OCI-LY3 (cell line): ENCODE measurements at regions not wholly inside any gene's neighbourhood (a gene's known extent, or its start where the extent isn't known, plus 50 kb on each side); places are given as distances from the start of the nearest gene placed in this dataset.

Experiments
- H2AFZ ChIP-seq: fragments of 200-600, 300-600 bp; shearing (Covaris generic); 2 replicates; pipeline ENCODE4 v1.6.0; 2014; ENCODE audit warnings: antibody characterized with exemption, low read depth, low read length
- H3K27ac ChIP-seq: fragments of 200-600, 300-600 bp; sonication (generic); 2 replicates; pipeline ENCODE4 v1.5.1; 2014; ENCODE audit warnings: mild to moderate bottlenecking, low read length, moderate library complexity, mixed read lengths
- H3K27me3 ChIP-seq: fragments of 200-600, 300-600 bp; sonication (generic); 2 replicates; pipeline ENCODE4 v1.6.1; 2014; ENCODE audit warnings: low read depth, low read length, mixed read lengths
- H3K36me3 ChIP-seq: fragments of 200-600, 300-600 bp; sonication (generic); replicated peaks from 2 replicates; pipeline ENCODE3; 2014; ENCODE audit warnings: low read depth, low read length, mixed read lengths
- H3K4me1 ChIP-seq: fragments of 300-600, 200-600 bp; sonication (generic); 2 replicates; pipeline ENCODE4 v1.6.1; 2014; ENCODE audit warnings: low read length, mixed read lengths
- H3K4me2 ChIP-seq: fragments of 200-600, 300-600 bp; sonication (generic); 2 replicates; pipeline ENCODE4 v1.6.1; 2014; ENCODE audit warnings: low read length, mixed read lengths
- H3K4me3 ChIP-seq: fragments of 300-600, 200-600 bp; sonication (generic); 2 replicates; pipeline ENCODE4 v1.5.1; 2014; ENCODE audit warnings: antibody characterized with exemption, mild to moderate bottlenecking, low read length, moderate library complexity
- H3K79me2 ChIP-seq: fragments of 300-600, 200-600 bp; shearing (Covaris generic); 2 replicates; pipeline ENCODE4 v1.6.1; 2014; ENCODE audit warnings: mild to moderate bottlenecking, low read length, mixed read lengths
- H3K9ac ChIP-seq: fragments of 300-600, 200-600 bp; shearing (Covaris generic); 2 replicates; pipeline ENCODE4 v1.6.0; 2014; ENCODE audit warnings: mild to moderate bottlenecking, low read length, moderate library complexity
- H3K9me3 ChIP-seq: fragments of 200-600, 300-600 bp; shearing (Covaris generic); 2 replicates; pipeline ENCODE4 v1.6.1; 2014; ENCODE audit warnings: low read length, mixed read lengths; ENCODE audit not compliant: insufficient read depth
- H4K20me1 ChIP-seq: fragments of 200-600, 300-600 bp; sonication (generic); 2 replicates; pipeline ENCODE4 v1.6.1; 2016; ENCODE audit warnings: low read length, mixed read lengths; ENCODE audit not compliant: insufficient read depth
- EZH2phosphoT487 ChIP-seq: fragments of 200-600 bp; shearing (Covaris generic); IDR thresholded peaks from 2 replicates; pipeline ENCODE4 v1.6.1; 2018; ENCODE audit warnings: antibody characterized with exemption, mixed run types, low read depth
- TF ChIP-seq, protein P1 (sequence below): fragments of 200-600, 300-600 bp; sonication (generic); IDR thresholded peaks from 2 replicates; pipeline ENCODE4 v1.5.1; 2014; ENCODE audit warnings: antibody characterized with exemption, low read length, low read depth

DNA sequence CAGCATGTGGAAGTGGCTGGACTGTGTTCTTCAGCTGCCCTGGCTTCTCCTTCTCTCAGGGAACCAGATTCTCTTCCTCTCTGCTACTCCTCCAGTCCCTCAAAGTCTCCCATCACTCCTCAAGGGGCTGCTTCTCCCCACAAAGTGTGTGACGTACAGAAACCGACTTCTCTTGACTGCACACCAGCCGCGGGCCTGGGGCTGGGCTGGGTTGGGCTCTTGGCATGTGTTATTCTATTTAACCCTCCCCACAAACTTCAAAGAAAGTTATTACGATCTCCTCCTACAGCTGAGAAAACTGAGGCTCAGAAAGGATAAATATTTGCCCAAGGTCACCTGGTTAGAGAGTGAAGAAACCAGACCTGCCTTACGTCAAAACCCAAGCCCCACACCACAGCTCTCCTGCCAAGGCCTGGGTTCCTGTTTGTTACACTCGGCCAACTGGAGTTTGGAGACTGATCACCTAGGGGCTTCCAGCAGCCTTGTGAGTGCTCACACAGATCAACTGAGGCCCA is 269.0 kb downstream of the TFCP2L1 start:
- H3K4me1 ChIP-seq: no peaks in the 10 kb centered on the region
- H4K20me1 ChIP-seq: no peaks in the 10 kb centered on the region
- H3K79me2 ChIP-seq: no peaks in the 10 kb centered on the region
- no peak overlapping the region for H3K4me3 ChIP-seq
- no peak overlapping the region for H3K9ac ChIP-seq
- H3K36me3 ChIP-seq: no peaks in the 10 kb centered on the region
- no peaks in the 10 kb centered on the region for H3K9me3 ChIP-seq
- TF ChIP-seq, protein P1, sequence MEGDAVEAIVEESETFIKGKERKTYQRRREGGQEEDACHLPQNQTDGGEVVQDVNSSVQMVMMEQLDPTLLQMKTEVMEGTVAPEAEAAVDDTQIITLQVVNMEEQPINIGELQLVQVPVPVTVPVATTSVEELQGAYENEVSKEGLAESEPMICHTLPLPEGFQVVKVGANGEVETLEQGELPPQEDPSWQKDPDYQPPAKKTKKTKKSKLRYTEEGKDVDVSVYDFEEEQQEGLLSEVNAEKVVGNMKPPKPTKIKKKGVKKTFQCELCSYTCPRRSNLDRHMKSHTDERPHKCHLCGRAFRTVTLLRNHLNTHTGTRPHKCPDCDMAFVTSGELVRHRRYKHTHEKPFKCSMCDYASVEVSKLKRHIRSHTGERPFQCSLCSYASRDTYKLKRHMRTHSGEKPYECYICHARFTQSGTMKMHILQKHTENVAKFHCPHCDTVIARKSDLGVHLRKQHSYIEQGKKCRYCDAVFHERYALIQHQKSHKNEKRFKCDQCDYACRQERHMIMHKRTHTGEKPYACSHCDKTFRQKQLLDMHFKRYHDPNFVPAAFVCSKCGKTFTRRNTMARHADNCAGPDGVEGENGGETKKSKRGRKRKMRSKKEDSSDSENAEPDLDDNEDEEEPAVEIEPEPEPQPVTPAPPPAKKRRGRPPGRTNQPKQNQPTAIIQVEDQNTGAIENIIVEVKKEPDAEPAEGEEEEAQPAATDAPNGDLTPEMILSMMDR: no peak
- no peak for TF ChIP-seq EZH2phosphoT487
- H3K27ac ChIP-seq: no peak overlapping the region
- no peak overlapping the region for H3K4me2 ChIP-seq
- peaks cover 7% of the 10 kb centered on the region; the same call in 1 of the 2 replicates for H3K27me3 ChIP-seq
- H2AFZ ChIP-seq: no peak overlapping the region

DNA sequence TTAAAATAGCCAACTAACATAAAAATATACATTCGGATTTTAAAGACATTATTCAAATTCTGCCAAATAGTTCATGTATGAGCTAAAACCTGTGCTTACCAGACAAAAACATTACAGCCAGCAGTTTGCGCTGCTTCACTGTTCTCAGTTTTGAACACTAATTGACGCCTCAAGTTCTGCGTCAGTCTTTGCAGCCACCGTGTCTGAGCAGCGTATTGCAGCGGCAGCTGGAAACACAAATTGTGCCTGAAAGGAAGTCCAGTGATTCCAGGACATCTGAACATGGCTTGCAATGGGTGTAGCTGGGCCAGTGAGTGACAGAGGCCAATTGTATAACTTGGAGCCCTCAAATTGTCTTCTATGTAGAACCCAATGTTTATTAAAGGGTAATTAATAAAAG is 267.6 kb downstream of the TFCP2L1 start:
- peaks cover 7% of the 10 kb centered on the region; the same call in 1 of the 2 replicates for H3K27me3 ChIP-seq
- no peak overlapping the region for H3K4me3 ChIP-seq
- H3K79me2 ChIP-seq: no peaks in the 10 kb centered on the region
- H3K9ac ChIP-seq: no peak overlapping the region
- no peak overlapping the region for H3K4me2 ChIP-seq
- no peak overlapping the region for H3K27ac ChIP-seq
- no peaks in the 10 kb centered on the region for H4K20me1 ChIP-seq
- no peaks in the 10 kb centered on the region for H3K36me3 ChIP-seq
- H2AFZ ChIP-seq: no peak overlapping the region
- no peak for TF ChIP-seq EZH2phosphoT487
- TF ChIP-seq, protein P1: no peak
- no peaks in the 10 kb centered on the region for H3K9me3 ChIP-seq
- H3K4me1 ChIP-seq: no peaks in the 10 kb centered on the region

DNA sequence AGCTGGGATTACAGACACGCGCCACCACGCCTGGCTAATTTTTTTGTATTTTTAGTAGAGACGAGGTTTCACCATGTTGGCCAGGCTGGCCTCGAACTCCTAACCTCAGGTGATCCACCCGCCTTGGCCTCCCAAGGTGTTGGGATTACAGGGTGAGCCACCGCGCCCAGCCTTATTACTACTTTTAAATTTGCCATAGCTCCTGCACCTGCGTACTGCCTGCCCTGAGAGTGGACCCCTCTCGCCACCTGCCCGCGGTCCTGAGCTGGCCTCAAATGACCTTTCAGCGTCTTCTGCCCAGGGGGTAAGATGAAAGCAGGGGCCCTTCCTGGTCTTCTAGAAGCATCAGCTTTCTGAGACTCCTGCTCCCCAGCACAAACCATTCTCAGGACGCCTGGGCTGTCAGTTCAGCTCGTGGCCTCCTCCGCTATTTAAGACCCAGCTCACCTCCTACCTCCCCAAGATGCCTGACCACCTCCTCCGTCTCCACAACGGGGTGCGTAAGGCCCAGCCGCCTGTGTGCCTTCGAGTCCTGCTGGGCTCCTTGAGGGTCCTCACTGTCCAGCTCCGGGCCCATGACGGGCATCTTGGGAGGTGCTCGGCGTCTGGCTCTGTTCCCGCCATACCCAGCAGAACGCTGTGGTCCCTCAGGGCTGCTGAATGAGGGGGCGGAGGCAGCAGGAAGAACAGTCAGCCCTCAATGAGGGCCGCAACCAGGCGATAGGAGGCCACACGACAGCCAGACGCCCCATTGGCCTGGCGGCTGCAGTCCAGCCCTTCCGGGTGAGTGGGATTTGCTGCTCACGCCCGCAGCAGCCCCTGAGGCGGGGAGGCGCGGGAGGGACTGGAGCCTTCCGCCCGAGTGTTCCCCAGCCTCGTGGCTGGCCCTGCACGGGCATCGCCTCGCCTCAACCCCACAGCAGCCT is 266.6 kb downstream of the TFCP2L1 start:
- Histone ChIP-seq H3K4me2 (no peak overlapping the region), H3K4me3 (no peak overlapping the region), H2AFZ (no peak overlapping the region)

DNA sequence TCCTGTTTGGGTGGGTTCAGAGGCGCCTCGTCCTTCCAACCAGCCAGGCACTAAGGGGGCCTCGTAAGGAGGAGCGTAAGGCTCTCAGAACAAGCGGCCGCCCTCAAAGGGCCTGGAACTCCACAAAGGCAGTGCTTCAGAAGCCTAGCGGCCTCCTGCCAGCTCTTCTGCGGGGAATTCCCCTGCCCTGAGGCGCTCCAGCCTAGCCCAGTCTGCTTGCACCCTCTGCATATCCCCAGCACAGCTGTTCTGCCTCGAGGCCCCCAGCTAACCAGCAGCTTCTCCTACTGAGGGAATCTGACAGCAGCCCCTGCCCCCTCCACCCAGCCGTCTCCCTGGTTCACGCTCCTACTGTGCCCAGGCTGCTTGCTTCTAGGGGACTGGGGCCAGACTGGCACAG is 265.9 kb downstream of the TFCP2L1 start:
- TF ChIP-seq EZH2phosphoT487: no peak
- TF ChIP-seq, protein P1: no peak
- Histone ChIP-seq H3K4me3 (no peak overlapping the region), H3K9ac (no peak overlapping the region), H3K27me3 (peaks cover 2% of the 10 kb centered on the region; the same call in 1 of the 2 replicates), H3K9me3 (no peaks in the 10 kb centered on the region), H2AFZ (no peak overlapping the region), H3K27ac (no peak overlapping the region), H4K20me1 (no peaks in the 10 kb centered on the region), H3K4me1 (no peaks in the 10 kb centered on the region), H3K36me3 (no peaks in the 10 kb centered on the region), H3K4me2 (no peak overlapping the region), H3K79me2 (no peaks in the 10 kb centered on the region)

More for the DNA sequence above, 266.6 kb downstream of the TFCP2L1 start:
- no peaks in the 10 kb centered on the region for H4K20me1 ChIP-seq
- H3K27me3 ChIP-seq: peaks cover 7% of the 10 kb centered on the region; the same call in 1 of the 2 replicates
- H3K27ac ChIP-seq: no peak overlapping the region
- H3K4me1 ChIP-seq: no peaks in the 10 kb centered on the region
- no peak overlapping the region for H3K9ac ChIP-seq
- TF ChIP-seq, protein P1: no peak
- TF ChIP-seq EZH2phosphoT487: no peak
- no peaks in the 10 kb centered on the region for H3K36me3 ChIP-seq
- no peaks in the 10 kb centered on the region for H3K9me3 ChIP-seq
- no peaks in the 10 kb centered on the region for H3K79me2 ChIP-seq
